WTC11 (cell line): ENCODE measurements at regions not wholly inside any gene's neighbourhood (a gene's known extent, or its start where the extent isn't known, plus 50 kb on each side); places are given as distances from the start of the nearest gene placed in this dataset.

ENCODE experiments used
- ATAC-seq: fragments of 200-7000 bp; cut with Tn5 transposase; 2 replicates; pipeline ENCODE4 v1.10.0; 2021; ENCODE audit warnings: mild to moderate bottlenecking, moderate library complexity
- CTCF ChIA-PET: fragments of 300-600 bp; sonication (Branson Sonifier 250); formaldehyde crosslinking; loops from one replicate; lab custom pipeline; 2021; ENCODE audit warnings: antibody characterized with exemption; lab: Charles Lee
- POLR2A ChIA-PET: fragments of 350-600 bp; sonication (Branson Sonifier 250); formaldehyde crosslinking; loops from one replicate; lab custom pipeline; 2021; ENCODE audit warnings: antibody characterized with exemption; lab: Charles Lee
- DNase-seq: peaks from one replicate; pipeline ENCODE4 v3.0.0; 2021; ENCODE audit warnings: low spot score
- H3K27ac Mint-ChIP-seq: 2 replicates; pipeline ENCODE4 v1.8.0; 2021; ENCODE audit warnings: mixed read lengths
- H3K27me3 Mint-ChIP-seq: 2 replicates; pipeline ENCODE4 v1.8.0; 2021; ENCODE audit warnings: low read depth, mild to moderate bottlenecking, moderate library complexity, mixed read lengths
- H3K36me3 Mint-ChIP-seq: 2 replicates; pipeline ENCODE4 v1.8.0; 2021; ENCODE audit warnings: mixed read lengths
- H3K4me1 Mint-ChIP-seq: 2 replicates; pipeline ENCODE4 v1.8.0; 2022; ENCODE audit warnings: mixed read lengths
- H3K4me3 Mint-ChIP-seq: 2 replicates; pipeline ENCODE4 v1.8.0; 2021; ENCODE audit warnings: mild to moderate bottlenecking, moderate library complexity, mixed read lengths
- H3K9me3 Mint-ChIP-seq: 2 replicates; pipeline ENCODE4 v1.8.0; 2021; ENCODE audit warnings: mixed read lengths
- AR ChIP-seq: fragments of 250-450 bp; sonication (Bioruptor Pico); IDR thresholded peaks from 2 replicates; pipeline ENCODE4 v1.9.0; 2021; ENCODE audit warnings: mild to moderate bottlenecking
- ATF1 ChIP-seq: sonication (generic); formaldehyde crosslinking; IDR thresholded peaks from 2 replicates; pipeline ENCODE4 v1.8.1; 2023; ENCODE audit warnings: mild to moderate bottlenecking, moderate library complexity, missing genetic modification reagents
- CBFB ChIP-seq: sonication (generic); formaldehyde crosslinking; IDR thresholded peaks from 2 replicates; pipeline ENCODE4 v1.8.1; 2022; ENCODE audit warnings: mild to moderate bottlenecking, low read depth, missing genetic modification reagents
- ETV6 ChIP-seq: sonication (generic); formaldehyde crosslinking; IDR thresholded peaks from 2 replicates; pipeline ENCODE4 v1.8.1; 2022; ENCODE audit warnings: mild to moderate bottlenecking, missing genetic modification reagents
- GRHL2 ChIP-seq: fragments of 250-450 bp; sonication (Bioruptor Pico); IDR thresholded peaks from 2 replicates; pipeline ENCODE4 v1.8.0; 2022; ENCODE audit warnings: mild to moderate bottlenecking, moderate library complexity; ENCODE audit not compliant: insufficient replicate concordance, severe bottlenecking
- GTF2I ChIP-seq: fragments of 250-450 bp; sonication (Bioruptor Pico); conservative IDR thresholded peaks from 2 replicates; pipeline ENCODE4 v1.4.0; 2021; ENCODE audit warnings: mild to moderate bottlenecking
- IRF2 ChIP-seq: sonication (generic); formaldehyde crosslinking; IDR thresholded peaks from 2 replicates; pipeline ENCODE4 v1.8.0; 2022; ENCODE audit warnings: low read depth, missing genetic modification reagents, borderline replicate concordance
- KAT7 ChIP-seq: sonication (generic); formaldehyde crosslinking; IDR thresholded peaks from 2 replicates; pipeline ENCODE4 v1.8.1; 2023; ENCODE audit warnings: missing genetic modification reagents, mild to moderate bottlenecking, borderline replicate concordance
- MXD4 ChIP-seq: fragments of 250-450 bp; sonication (Bioruptor Pico); IDR thresholded peaks from 2 replicates; pipeline ENCODE4 v1.8.0; 2021; ENCODE audit warnings: mild to moderate bottlenecking, moderate library complexity, borderline replicate concordance
- MYBL2 ChIP-seq: sonication (generic); formaldehyde crosslinking; IDR thresholded peaks from 2 replicates; pipeline ENCODE4 v1.8.1; 2023; ENCODE audit warnings: mild to moderate bottlenecking, moderate library complexity, missing genetic modification reagents
- NR3C1 ChIP-seq: sonication (generic); formaldehyde crosslinking; conservative IDR thresholded peaks from 2 replicates; pipeline ENCODE4 v1.8.1; 2023; ENCODE audit warnings: low read depth, mild to moderate bottlenecking, missing genetic modification reagents
- OVOL2 ChIP-seq: fragments of 250-450 bp; sonication (Bioruptor Pico); IDR thresholded peaks from 2 replicates; pipeline ENCODE4 v1.9.0; 2021; ENCODE audit warnings: mild to moderate bottlenecking, borderline replicate concordance
- PREB ChIP-seq: sonication (generic); formaldehyde crosslinking; IDR thresholded peaks from 2 replicates; pipeline ENCODE4 v1.8.1; 2022; ENCODE audit warnings: mild to moderate bottlenecking, missing genetic modification reagents, moderate library complexity, borderline replicate concordance
- RORB ChIP-seq: fragments of 250-450 bp; sonication (Bioruptor Pico); IDR thresholded peaks from 2 replicates; pipeline ENCODE4 v1.9.0; 2021; ENCODE audit warnings: mild to moderate bottlenecking
- SMAD3 ChIP-seq: sonication (generic); formaldehyde crosslinking; IDR thresholded peaks from 2 replicates; pipeline ENCODE4 v1.8.0; 2022; ENCODE audit warnings: missing genetic modification reagents, mild to moderate bottlenecking, borderline replicate concordance
- SOX15 ChIP-seq: fragments of 250-450 bp; sonication (Bioruptor Pico); IDR thresholded peaks from 2 replicates; pipeline ENCODE4 v1.9.0; 2021; ENCODE audit warnings: mild to moderate bottlenecking
- SP1 ChIP-seq: sonication (generic); formaldehyde crosslinking; conservative IDR thresholded peaks from 2 replicates; pipeline ENCODE4 v1.8.1; 2022; ENCODE audit warnings: missing genetic modification reagents
- TCF7 ChIP-seq: sonication (generic); formaldehyde crosslinking; IDR thresholded peaks from 2 replicates; pipeline ENCODE4 v1.8.0; 2022; ENCODE audit warnings: mild to moderate bottlenecking, low read depth, missing genetic modification reagents, moderate library complexity
- TEAD4 ChIP-seq: sonication (generic); formaldehyde crosslinking; IDR thresholded peaks from 2 replicates; pipeline ENCODE4 v1.8.0; 2022; ENCODE audit warnings: mild to moderate bottlenecking, missing genetic modification reagents
- ZNF138 ChIP-seq: sonication (generic); formaldehyde crosslinking; conservative IDR thresholded peaks from 2 replicates; pipeline ENCODE4 v1.8.1; 2022; ENCODE audit warnings: mild to moderate bottlenecking, moderate library complexity, missing genetic modification reagents
- ZNF232 ChIP-seq: sonication (generic); formaldehyde crosslinking; IDR thresholded peaks from 2 replicates; pipeline ENCODE4 v1.8.0; 2022; ENCODE audit warnings: mild to moderate bottlenecking, missing genetic modification reagents
- ZNF416 ChIP-seq: fragments of 250-450 bp; sonication (Bioruptor Pico); IDR thresholded peaks from 2 replicates; pipeline ENCODE4 v1.9.0; 2021; ENCODE audit warnings: mild to moderate bottlenecking, inconsistent platforms
- ZNF423 ChIP-seq: fragments of 250-450 bp; sonication (Bioruptor Pico); IDR thresholded peaks from 2 replicates; pipeline ENCODE4 v2.1.2; 2022; ENCODE audit warnings: mild to moderate bottlenecking, moderate library complexity
- ZNF671 ChIP-seq: fragments of 250-450 bp; sonication (Bioruptor Pico); IDR thresholded peaks from 2 replicates; pipeline ENCODE4 v1.8.0; 2021; ENCODE audit warnings: mild to moderate bottlenecking
- TF ChIP-seq, protein P1 (sequence below): sonication (generic); formaldehyde crosslinking; IDR thresholded peaks from 2 replicates; pipeline ENCODE4 v1.8.1; 2023; ENCODE audit warnings: mild to moderate bottlenecking, missing genetic modification reagents
- TF ChIP-seq, protein P2 (sequence below): sonication (generic); formaldehyde crosslinking; IDR thresholded peaks from 2 replicates; pipeline ENCODE4 v1.8.1; 2023; ENCODE audit warnings: mild to moderate bottlenecking, moderate library complexity, missing genetic modification reagents
- TF ChIP-seq, protein P3 (sequence below): sonication (generic); formaldehyde crosslinking; IDR thresholded peaks from 2 replicates; pipeline ENCODE4 v1.8.1; 2023; ENCODE audit warnings: mild to moderate bottlenecking, missing genetic modification reagents, moderate library complexity

GRCh38 chr6:169160091-169160854 lies 93.4 kb downstream of the THBS2 start:
- no peak for ATAC-seq
- POLR2A ChIA-PET, result no interaction called here
- TF ChIP-seq MYBL2 (CRISPR knock-in tag), result no peak
- TF ChIP-seq ZNF232, result no peak
- no peak for TF ChIP-seq ZNF671 (CRISPR knock-in tag)
- TF ChIP-seq CBFB, result no peak
- TF ChIP-seq ETV6 (CRISPR knock-in tag), result no peak
- TF ChIP-seq NR3C1 (CRISPR knock-in tag), result no peak
- TF ChIP-seq SMAD3 (CRISPR knock-in tag), result no peak
- TF ChIP-seq ZNF416 (CRISPR knock-in tag), result no peak
- TF ChIP-seq, protein P1, sequence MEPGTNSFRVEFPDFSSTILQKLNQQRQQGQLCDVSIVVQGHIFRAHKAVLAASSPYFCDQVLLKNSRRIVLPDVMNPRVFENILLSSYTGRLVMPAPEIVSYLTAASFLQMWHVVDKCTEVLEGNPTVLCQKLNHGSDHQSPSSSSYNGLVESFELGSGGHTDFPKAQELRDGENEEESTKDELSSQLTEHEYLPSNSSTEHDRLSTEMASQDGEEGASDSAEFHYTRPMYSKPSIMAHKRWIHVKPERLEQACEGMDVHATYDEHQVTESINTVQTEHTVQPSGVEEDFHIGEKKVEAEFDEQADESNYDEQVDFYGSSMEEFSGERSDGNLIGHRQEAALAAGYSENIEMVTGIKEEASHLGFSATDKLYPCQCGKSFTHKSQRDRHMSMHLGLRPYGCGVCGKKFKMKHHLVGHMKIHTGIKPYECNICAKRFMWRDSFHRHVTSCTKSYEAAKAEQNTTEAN (CRISPR knock-in tag), result no peak
- no peak for TF ChIP-seq IRF2 (CRISPR knock-in tag)
- TF ChIP-seq RORB (CRISPR knock-in tag), result no peak
- no peak for TF ChIP-seq OVOL2
- TF ChIP-seq AR, result no peak
- no peak for TF ChIP-seq GTF2I (CRISPR knock-in tag)
- no peak for TF ChIP-seq SOX15 (CRISPR knock-in tag)
- no peak for TF ChIP-seq GRHL2 (CRISPR knock-in tag)
- TF ChIP-seq ZNF423, result no peak
- no peak for TF ChIP-seq KAT7 (CRISPR knock-in tag)
- no peak for TF ChIP-seq PREB (CRISPR knock-in tag)
- Mint-ChIP-seq H3K4me1 (peaks cover 7% of the 10 kb centered on the region; the same call in 1 of the 2 replicates), H3K27ac (no peak overlapping the region), H3K27me3 (no peaks in the 10 kb centered on the region), H3K36me3 (0 out of 2 replicates have a peak, but pooled peaks cover 4% of the 10 kb centered on the region), H3K9me3 (peaks cover 4% of the 10 kb centered on the region), H3K4me3 (no peak overlapping the region)
- CTCF ChIA-PET, result no interaction called here
- DNase-seq, result no peak

GRCh38 chr6:169159331-169159730 lies 94.3 kb downstream of the THBS2 start:
- CTCF ChIA-PET, result no interaction called here
- TF ChIP-seq TCF7 (CRISPR knock-in tag) (no peak), TEAD4 (CRISPR knock-in tag) (no peak), ATF1 (CRISPR knock-in tag) (no peak), SP1 (CRISPR knock-in tag) (no peak), ZNF138 (CRISPR knock-in tag) (no peak), MXD4 (CRISPR knock-in tag) (no peak)
- TF ChIP-seq, protein P1 (CRISPR knock-in tag), result no peak
- TF ChIP-seq, protein P2, sequence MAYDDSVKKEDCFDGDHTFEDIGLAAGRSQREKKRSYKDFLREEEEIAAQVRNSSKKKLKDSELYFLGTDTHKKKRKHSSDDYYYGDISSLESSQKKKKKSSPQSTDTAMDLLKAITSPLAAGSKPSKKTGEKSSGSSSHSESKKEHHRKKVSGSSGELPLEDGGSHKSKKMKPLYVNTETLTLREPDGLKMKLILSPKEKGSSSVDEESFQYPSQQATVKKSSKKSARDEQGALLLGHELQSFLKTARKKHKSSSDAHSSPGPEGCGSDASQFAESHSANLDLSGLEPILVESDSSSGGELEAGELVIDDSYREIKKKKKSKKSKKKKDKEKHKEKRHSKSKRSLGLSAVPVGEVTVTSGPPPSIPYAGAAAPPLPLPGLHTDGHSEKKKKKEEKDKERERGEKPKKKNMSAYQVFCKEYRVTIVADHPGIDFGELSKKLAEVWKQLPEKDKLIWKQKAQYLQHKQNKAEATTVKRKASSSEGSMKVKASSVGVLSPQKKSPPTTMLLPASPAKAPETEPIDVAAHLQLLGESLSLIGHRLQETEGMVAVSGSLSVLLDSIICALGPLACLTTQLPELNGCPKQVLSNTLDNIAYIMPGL (CRISPR knock-in tag), result no peak
- TF ChIP-seq, protein P3, sequence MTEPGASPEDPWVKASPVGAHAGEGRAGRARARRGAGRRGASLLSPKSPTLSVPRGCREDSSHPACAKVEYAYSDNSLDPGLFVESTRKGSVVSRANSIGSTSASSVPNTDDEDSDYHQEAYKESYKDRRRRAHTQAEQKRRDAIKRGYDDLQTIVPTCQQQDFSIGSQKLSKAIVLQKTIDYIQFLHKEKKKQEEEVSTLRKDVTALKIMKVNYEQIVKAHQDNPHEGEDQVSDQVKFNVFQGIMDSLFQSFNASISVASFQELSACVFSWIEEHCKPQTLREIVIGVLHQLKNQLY (CRISPR knock-in tag), result no peak

More at GRCh38 chr6:169159331-169159730, 94.3 kb downstream of the THBS2 start:
- H3K27me3 Mint-ChIP-seq, result no peaks in the 10 kb centered on the region
- no peak for ATAC-seq
- H3K9me3 Mint-ChIP-seq, result peaks cover 8% of the 10 kb centered on the region
- 0 out of 2 replicates have a peak, but pooled peaks cover 4% of the 10 kb centered on the region for H3K36me3 Mint-ChIP-seq
- peaks cover 7% of the 10 kb centered on the region; the same call in 1 of the 2 replicates for H3K4me1 Mint-ChIP-seq
- no peak overlapping the region for H3K4me3 Mint-ChIP-seq
- no peak overlapping the region for H3K27ac Mint-ChIP-seq
- DNase-seq, result no peak
- POLR2A ChIA-PET, result no interaction called here
